Effector memory CD8-positive, alpha-beta T cell (primary cell): ENCODE measurements at regions not wholly inside any gene's neighbourhood (a gene's known extent, or its start where the extent isn't known, plus 50 kb on each side); places are given as distances from the start of the nearest gene placed in this dataset.
"Not testable (repeated sequence)": the region's sequence is repeated elsewhere in the genome, so short reads cannot be mapped to it uniquely, and the experiment has no call there.

ENCODE experiments used
- ATAC-seq: fragments of 150-1000 bp; cut with Tn5 transposase; replicated peaks from 2 replicates; pipeline ENCODE4 v1.10.0; 2021; ENCODE audit warnings: mild to moderate bottlenecking, moderate library complexity
- DNase-seq, 3 experiments: peaks; one replicate each; pipeline ENCODE4 v3.0.0; 2021
- H3K27ac Mint-ChIP-seq, 2 donors: one replicate each; pipeline ENCODE4 v1.8.0; 2022; ENCODE audit warnings: mild to moderate bottlenecking in 2 of 2, mixed read lengths in 2 of 2, moderate library complexity in 2 of 2
- H3K27me3 Mint-ChIP-seq, 2 donors: one replicate each; pipeline ENCODE4 v1.8.0; 2022; ENCODE audit warnings: mixed read lengths in 2 of 2
- H3K36me3 Mint-ChIP-seq: one replicate; pipeline ENCODE4 v1.8.0; 2022; ENCODE audit warnings: mild to moderate bottlenecking, moderate library complexity, mixed read lengths; ENCODE audit not compliant: insufficient read depth
- H3K4me1 Mint-ChIP-seq, 2 donors: one replicate each; pipeline ENCODE4 v1.8.0; 2022; ENCODE audit warnings: low read depth in 2 of 2, mixed read lengths in 2 of 2
- H3K4me3 Mint-ChIP-seq, 2 donors: one replicate each; pipeline ENCODE4 v1.8.0; 2022; ENCODE audit warnings: mild to moderate bottlenecking in 2 of 2, mixed read lengths in 2 of 2, moderate library complexity in 2 of 2
- H3K9me3 Mint-ChIP-seq, 2 donors: one replicate each; pipeline ENCODE4 v1.8.0; 2022; ENCODE audit warnings: mixed read lengths in 2 of 2

- Mint-ChIP-seq H3K9me3 (peaks cover 1 to 15% of the 10 kb centered on the region in 2 donors), H3K36me3 (no peaks in the 10 kb centered on the region), H3K4me1 (no peaks in the 10 kb centered on the region), H3K4me3 (no peak overlapping the region), H3K27me3 (peaks cover 0 to 12% of the 10 kb centered on the region in 2 donors), H3K27ac (no peak overlapping the region)
- no peak for DNase-seq
- ATAC-seq = no peak
Measured at GRCh38 chr3:23129817-23130216, 73.3 kb upstream of the UBE2E2 start.

GRCh38 chr3:23130406-23130805 is 72.7 kb upstream of the UBE2E2 start:
- no peak for DNase-seq
- Mint-ChIP-seq H3K36me3 (no peaks in the 10 kb centered on the region), H3K4me1 (no peaks in the 10 kb centered on the region), H3K27me3 (peaks cover 0 to 12% of the 10 kb centered on the region in 2 donors), H3K4me3 (no peak overlapping the region), H3K9me3 (peaks cover 1 to 15% of the 10 kb centered on the region in 2 donors), H3K27ac (no peak overlapping the region)
- no peak for ATAC-seq

GRCh38 chr3:23135026-23135785 is 67.9 kb upstream of the UBE2E2 start:
- ATAC-seq (no peak), DNase-seq (no peak)
- no peaks in the 10 kb centered on the region for H3K27me3 Mint-ChIP-seq
- no peak overlapping the region for H3K4me3 Mint-ChIP-seq
- no peaks in the 10 kb centered on the region for H3K36me3 Mint-ChIP-seq
- peaks cover under 1 to 3% of the 10 kb centered on the region in 2 donors for H3K9me3 Mint-ChIP-seq
- no peak overlapping the region for H3K27ac Mint-ChIP-seq
- no peaks in the 10 kb centered on the region for H3K4me1 Mint-ChIP-seq

- no peaks in the 10 kb centered on the region for H3K36me3 Mint-ChIP-seq
- no peaks in the 10 kb centered on the region for H3K27me3 Mint-ChIP-seq
- peaks cover 5 to 6% of the 10 kb centered on the region in 2 donors for H3K9me3 Mint-ChIP-seq
- ATAC-seq (no peak), DNase-seq (no peak)
- no peak overlapping the region for H3K27ac Mint-ChIP-seq
- no peaks in the 10 kb centered on the region for H3K4me1 Mint-ChIP-seq
- H3K4me3 Mint-ChIP-seq = no peak overlapping the region
Measured at GRCh38 chr3:23136054-23136453, 67.1 kb upstream of the UBE2E2 start.

GRCh38 chr3:23144051-23144450 is 59.1 kb upstream of the UBE2E2 start:
- H3K4me1 Mint-ChIP-seq, ATAC-seq, DNase-seq, H3K27me3 Mint-ChIP-seq, H3K4me3 Mint-ChIP-seq, H3K27ac Mint-ChIP-seq, H3K36me3 Mint-ChIP-seq, H3K9me3 Mint-ChIP-seq: not testable (repeated sequence)

GRCh38 chr3:23146163-23146562 is 57.0 kb upstream of the UBE2E2 start:
- Mint-ChIP-seq H3K4me3 (no peak overlapping the region), H3K36me3 (peaks cover 3% of the 10 kb centered on the region), H3K27ac (no peak overlapping the region), H3K4me1 (no peaks in the 10 kb centered on the region), H3K27me3 (no peaks in the 10 kb centered on the region), H3K9me3 (peaks cover 0 to 3% of the 10 kb centered on the region in 2 donors)
- ATAC-seq = no peak
- DNase-seq = no peak

- H3K4me1 Mint-ChIP-seq = no peaks in the 10 kb centered on the region
- no peak overlapping the region for H3K4me3 Mint-ChIP-seq
- H3K27me3 Mint-ChIP-seq = no peaks in the 10 kb centered on the region
- no peak for ATAC-seq
- H3K9me3 Mint-ChIP-seq = peaks cover 0 to 3% of the 10 kb centered on the region in 2 donors
- H3K27ac Mint-ChIP-seq = no peak overlapping the region
- no peak for DNase-seq
- peaks cover 1% of the 10 kb centered on the region for H3K36me3 Mint-ChIP-seq
Measured at GRCh38 chr3:23152989-23153388, 50.1 kb upstream of the UBE2E2 start.
